GM12878 (cell line): ENCODE measurements at regions not wholly inside any gene's neighbourhood (a gene's known extent, or its start where the extent isn't known, plus 50 kb on each side); places are given as distances from the start of the nearest gene placed in this dataset.

Source experiments
- ATAC-seq: fragments of 200-7000 bp; cut with Tn5 transposase; 3 replicates; pipeline ENCODE4 v1.9.1; 2020; ENCODE audit warnings: mild to moderate bottlenecking, moderate library complexity
- BruUV-seq: library from RNA; stranded (reverse); fragments of 400-500 nt; replicated peaks from 2 replicates; lab custom pipeline; 2021; lab: Mats Ljungman, UMichigan
- CTCF ChIA-PET: fragments of 300-600 bp; sonication (Branson Sonifier 250); formaldehyde crosslinking; extraction: SDS; loops from one replicate; lab custom pipeline; 2021; ENCODE audit warnings: inconsistent platforms; lab: Yijun Ruan, JAX
- POLR2A ChIA-PET: fragments of 350-600 bp; formaldehyde crosslinking; extraction: SDS; loops from one replicate; lab custom pipeline; 2021; ENCODE audit warnings: inconsistent platforms; lab: Charles Lee
- RAD21 ChIA-PET: fragments of 300-600 bp; sonication (Branson Sonifier 250); formaldehyde crosslinking; loops from one replicate; lab custom pipeline; 2023; ENCODE audit warnings: antibody characterized with exemption; ENCODE audit not compliant: unreplicated experiment; lab: Charles Lee
- SMC1A ChIA-PET: fragments of 300-600 bp; sonication (Branson Sonifier 250); formaldehyde crosslinking; loops from one replicate; lab custom pipeline; 2023; ENCODE audit not compliant: unreplicated experiment, uncharacterized antibody; lab: Charles Lee
- DNase-seq: peaks from one replicate; pipeline ENCODE4 v3.0.0-alpha.2; 2011; ENCODE audit warnings: low read depth, low spot score
- FAIRE-seq: peaks from 3 replicates; lab custom pipeline; 2011; peaks lifted over from hg19 to GRCh38; lab: Jason Lieb, UNC
- H2AFZ ChIP-seq: 2 replicates; pipeline ENCODE4 v1.6.0; 2011; ENCODE audit warnings: low read depth, low read length, control low read depth; ENCODE audit not compliant: control insufficient read depth
- H3K27ac ChIP-seq: 2 replicates; pipeline ENCODE4 v1.5.1; 2011; ENCODE audit warnings: control low read depth; ENCODE audit not compliant: control insufficient read depth, insufficient read depth
- H3K27me3 ChIP-seq, 2 experiments: replicated peaks in 1 of 2; 2 replicates each; pipeline versions ENCODE4 v1.6.0 to v1.6.1; 2011; ENCODE audit warnings: low read length in 1 of 2; ENCODE audit not compliant: control insufficient read depth in 2 of 2, insufficient read depth in 2 of 2
- H3K36me3 ChIP-seq, 2 experiments: 2 replicates each; pipeline ENCODE4 v1.5.1; 2011; ENCODE audit warnings: low read length in 1 of 2; ENCODE audit not compliant: control insufficient read depth in 2 of 2, insufficient read depth in 2 of 2
- H3K4me1 ChIP-seq: 2 replicates; pipeline ENCODE4 v1.6.1; 2011; ENCODE audit warnings: mild to moderate bottlenecking, low read length, moderate library complexity, mixed read lengths; ENCODE audit not compliant: control insufficient read depth, insufficient read depth
- H3K4me2 ChIP-seq: 2 replicates; pipeline ENCODE4 v1.6.0; 2011; ENCODE audit warnings: control low read depth; ENCODE audit not compliant: control insufficient read depth, insufficient read depth
- H3K4me3 ChIP-seq: fragments of 200-600 bp; sonication (generic); 2 replicates; pipeline ENCODE4 v1.5.1; 2016
- H3K79me2 ChIP-seq: 2 replicates; pipeline ENCODE4 v1.6.0; 2011; ENCODE audit warnings: low read length; ENCODE audit not compliant: control insufficient read depth, insufficient read depth
- H3K9ac ChIP-seq: 2 replicates; pipeline ENCODE4 v1.8.0; 2011; ENCODE audit warnings: low read length, control low read depth, mixed read lengths; ENCODE audit not compliant: control insufficient read depth, insufficient read depth
- H3K9me3 ChIP-seq: replicated peaks from 3 replicates; pipeline ENCODE4 v1.5.1; 2011; ENCODE audit warnings: mild to moderate bottlenecking, low read length; ENCODE audit not compliant: control insufficient read depth, insufficient read depth
- H4K20me1 ChIP-seq: 2 replicates; pipeline ENCODE4 v1.6.0; 2011; ENCODE audit not compliant: control insufficient read depth, insufficient read depth
- BHLHE40 ChIP-seq, 2 experiments: fragments of 450-650 bp in 1 of 2; IDR thresholded peaks; 2 replicates each; pipeline ENCODE4 v1.6.1; 2011 to 2017; ENCODE audit warnings: low read depth in 2 of 2, borderline replicate concordance in 1 of 2, improper control_type of control experiment in 1 of 2, low read length in 1 of 2, mild to moderate bottlenecking in 1 of 2
- CBX3 ChIP-seq: fragments of 200-600 bp; sonication (generic); IDR thresholded peaks from 2 replicates; pipeline ENCODE4 v1.6.1; 2016; ENCODE audit warnings: low read depth, borderline replicate concordance
- IKZF1 ChIP-seq: fragments of 450-650 bp; conservative IDR thresholded peaks from 2 replicates; pipeline ENCODE4 v1.6.1; 2017; ENCODE audit warnings: antibody characterized with exemption, mild to moderate bottlenecking
- MTA3 ChIP-seq: IDR thresholded peaks from 2 replicates; pipeline ENCODE4 v1.6.1; 2012; ENCODE audit warnings: low read length, inconsistent platforms, borderline replicate concordance
- MYC ChIP-seq: IDR thresholded peaks from 2 replicates; pipeline ENCODE4 v1.6.1; 2011; ENCODE audit warnings: mild to moderate bottlenecking, low read length, moderate library complexity, inconsistent platforms; ENCODE audit not compliant: insufficient read depth, insufficient replicate concordance, insufficient read length, severe bottlenecking
- NFIC ChIP-seq: IDR thresholded peaks from 2 replicates; pipeline ENCODE4 v1.6.1; 2012; ENCODE audit warnings: low read depth, mild to moderate bottlenecking, inconsistent platforms, low read length, moderate library complexity
- PAX8 ChIP-seq: fragments of 450-650 bp; IDR thresholded peaks from 2 replicates; pipeline ENCODE4 v1.6.1; 2017; ENCODE audit warnings: mild to moderate bottlenecking, moderate library complexity
- RUNX3 ChIP-seq: IDR thresholded peaks from 2 replicates; pipeline ENCODE4 v1.6.1; 2012; ENCODE audit warnings: low read length, inconsistent platforms
- SIX5 ChIP-seq: IDR thresholded peaks from 2 replicates; pipeline ENCODE4 v1.6.1; 2011; ENCODE audit warnings: mild to moderate bottlenecking, low read depth, low read length, moderate library complexity; ENCODE audit not compliant: severe bottlenecking
- SMC3 ChIP-seq: IDR thresholded peaks from 2 replicates; pipeline ENCODE4 v1.6.1; 2011; ENCODE audit warnings: low read length, improper control_type of control experiment, borderline replicate concordance
- SP1 ChIP-seq: IDR thresholded peaks from one replicate; pipeline ENCODE4 v1.6.1; 2011; ENCODE audit warnings: low read depth, low read length
- TCF7 ChIP-seq: IDR thresholded peaks from 2 replicates; pipeline ENCODE4 v1.6.1; 2014; ENCODE audit warnings: antibody characterized with exemption, borderline replicate concordance
- WGBS: methylation state at CpG from one replicate; pipeline ENCODE4 v1.1.6; 2016; ENCODE audit warnings: low lambda C conversion rate; ENCODE audit not compliant: insufficient replicate concordance, insufficient coverage; ENCODE audit errors: missing lambda C conversion rate; 5-methylcytosine and 5-hydroxymethylcytosine counted together
- in situ Hi-C: fragments of 300-500 bp; cut with MboI; formaldehyde crosslinking; loops from 9 replicates; pipeline ENCODE4 v1.14.3; 2018; ENCODE audit warnings: mixed read lengths
- intact Hi-C: fragments of 100-400 bp; cut with micrococcal nuclease; formaldehyde crosslinking; loops from one replicate; pipeline ENCODE4 v1.14.2; 2022; ENCODE audit not compliant: unreplicated experiment
- TF ChIP-seq, protein P1 (sequence below): fragments of 150-350 bp; IDR thresholded peaks from 2 replicates; pipeline ENCODE4 v1.6.1; 2014; ENCODE audit warnings: mild to moderate bottlenecking, low read depth, low read length
- TF ChIP-seq, protein P2 (sequence below): fragments of 450-650 bp; IDR thresholded peaks from 2 replicates; pipeline ENCODE4 v1.6.1; 2017; ENCODE audit warnings: antibody characterized with exemption, mild to moderate bottlenecking, moderate library complexity

DNA sequence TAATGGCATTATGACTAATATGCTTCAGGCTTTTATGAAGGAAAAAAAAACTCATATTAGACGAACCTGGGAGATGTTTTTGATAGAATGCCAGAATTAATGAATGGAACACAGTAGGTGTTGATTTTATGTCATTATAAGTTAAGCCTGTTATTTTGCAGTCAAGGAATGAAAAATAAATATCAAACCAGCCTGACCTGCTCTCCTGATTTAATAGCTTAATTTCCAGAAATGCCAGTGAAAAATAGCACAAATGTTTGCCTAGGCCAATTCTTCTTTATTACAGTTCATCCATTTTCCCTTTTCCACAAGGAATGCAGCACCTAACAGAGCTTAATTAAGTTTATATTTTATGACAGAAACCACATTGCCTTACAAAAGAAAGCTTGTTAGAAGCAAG is 292.0 kb downstream of the TBL1XR1 start:
- H2AFZ ChIP-seq: no peak overlapping the region
- POLR2A ChIA-PET: no interaction called here
- RAD21 ChIA-PET: no interaction called here
- no peaks in the 10 kb centered on the region for H3K36me3 ChIP-seq
- no peaks in the 10 kb centered on the region for H3K79me2 ChIP-seq
- no peak for FAIRE-seq
- H3K9ac ChIP-seq: no peak overlapping the region
- no peaks in the 10 kb centered on the region for H4K20me1 ChIP-seq
- no peak overlapping the region for H3K4me2 ChIP-seq
- intact Hi-C loops (no loop called here), in situ Hi-C loops (no loop called here)
- 0% methylated on average over 1 of the region's 1 CpG for WGBS
- H3K27ac ChIP-seq: no peak overlapping the region
- H3K27me3 ChIP-seq: no peaks in the 10 kb centered on the region; a peak in 2 of 4 replicates
- TF ChIP-seq SP1 (no peak), RUNX3 (no peak), BHLHE40 (IDR thresholded peaks at IDR 0.05; ENCODE audit: borderline replicate concordance in 1 of 2, low read depth in 2 of 2, low read length in 1 of 2) (no peak), MTA3 (no peak), IKZF1 (no peak), TCF7 (no peak), CBX3 (no peak), NFIC (no peak), SMC3 (no peak), PAX8 (no peak), MYC (no peak), SIX5 (no peak)
- TF ChIP-seq, protein P1, sequence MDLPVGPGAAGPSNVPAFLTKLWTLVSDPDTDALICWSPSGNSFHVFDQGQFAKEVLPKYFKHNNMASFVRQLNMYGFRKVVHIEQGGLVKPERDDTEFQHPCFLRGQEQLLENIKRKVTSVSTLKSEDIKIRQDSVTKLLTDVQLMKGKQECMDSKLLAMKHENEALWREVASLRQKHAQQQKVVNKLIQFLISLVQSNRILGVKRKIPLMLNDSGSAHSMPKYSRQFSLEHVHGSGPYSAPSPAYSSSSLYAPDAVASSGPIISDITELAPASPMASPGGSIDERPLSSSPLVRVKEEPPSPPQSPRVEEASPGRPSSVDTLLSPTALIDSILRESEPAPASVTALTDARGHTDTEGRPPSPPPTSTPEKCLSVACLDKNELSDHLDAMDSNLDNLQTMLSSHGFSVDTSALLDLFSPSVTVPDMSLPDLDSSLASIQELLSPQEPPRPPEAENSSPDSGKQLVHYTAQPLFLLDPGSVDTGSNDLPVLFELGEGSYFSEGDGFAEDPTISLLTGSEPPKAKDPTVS: no peak
- TF ChIP-seq, protein P2, sequence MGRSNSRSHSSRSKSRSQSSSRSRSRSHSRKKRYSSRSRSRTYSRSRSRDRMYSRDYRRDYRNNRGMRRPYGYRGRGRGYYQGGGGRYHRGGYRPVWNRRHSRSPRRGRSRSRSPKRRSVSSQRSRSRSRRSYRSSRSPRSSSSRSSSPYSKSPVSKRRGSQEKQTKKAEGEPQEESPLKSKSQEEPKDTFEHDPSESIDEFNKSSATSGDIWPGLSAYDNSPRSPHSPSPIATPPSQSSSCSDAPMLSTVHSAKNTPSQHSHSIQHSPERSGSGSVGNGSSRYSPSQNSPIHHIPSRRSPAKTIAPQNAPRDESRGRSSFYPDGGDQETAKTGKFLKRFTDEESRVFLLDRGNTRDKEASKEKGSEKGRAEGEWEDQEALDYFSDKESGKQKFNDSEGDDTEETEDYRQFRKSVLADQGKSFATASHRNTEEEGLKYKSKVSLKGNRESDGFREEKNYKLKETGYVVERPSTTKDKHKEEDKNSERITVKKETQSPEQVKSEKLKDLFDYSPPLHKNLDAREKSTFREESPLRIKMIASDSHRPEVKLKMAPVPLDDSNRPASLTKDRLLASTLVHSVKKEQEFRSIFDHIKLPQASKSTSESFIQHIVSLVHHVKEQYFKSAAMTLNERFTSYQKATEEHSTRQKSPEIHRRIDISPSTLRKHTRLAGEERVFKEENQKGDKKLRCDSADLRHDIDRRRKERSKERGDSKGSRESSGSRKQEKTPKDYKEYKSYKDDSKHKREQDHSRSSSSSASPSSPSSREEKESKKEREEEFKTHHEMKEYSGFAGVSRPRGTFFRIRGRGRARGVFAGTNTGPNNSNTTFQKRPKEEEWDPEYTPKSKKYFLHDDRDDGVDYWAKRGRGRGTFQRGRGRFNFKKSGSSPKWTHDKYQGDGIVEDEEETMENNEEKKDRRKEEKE: no peak
- TF ChIP-seq, all 136 proteins: peak for 0
- Histone ChIP-seq H3K9me3 (no peaks in the 10 kb centered on the region), H3K4me1 (no peaks in the 10 kb centered on the region), H3K4me3 (no peak overlapping the region)
- ChIA-PET SMC1A (interaction anchor here (0.8 kb wide), 1 partner anchor 15 kb away, joined by 3 read pairs; no protein-coding TSS in a partner anchor), CTCF (interaction anchor here (1.0 to 1.2 kb wide), 2 partner anchors 32 to 33 kb away, joined by 3 read pairs; no protein-coding TSS in a partner anchor)
- ATAC-seq: no peak
- BruUV-seq: no TSS peak
- DNase-seq: no peak
